Heart left ventricle (tissue), 16 donors: ENCODE measurements at regions not wholly inside any gene's neighbourhood (a gene's known extent, or its start where the extent isn't known, plus 50 kb on each side); places are given as distances from the start of the nearest gene placed in this dataset.

ENCODE experiments used
- ATAC-seq, 4 donors: fragments of 200-7000 bp; cut with Tn5 transposase; one replicate each; pipeline ENCODE4 v1.9.1; 2020 to 2022; ENCODE audit warnings: moderate library complexity in 4 of 4, mild to moderate bottlenecking in 3 of 4, moderate number of reproducible peaks in 1 of 4
- DNase-seq, 5 donors: peaks; one replicate each; pipeline ENCODE4 v3.0.0-alpha.2; 2020
- H3K27ac ChIP-seq, 12 donors: fragments of 200-600 bp; sonication (generic) in 4 of 12; one replicate each; pipeline versions ENCODE4 v1.5.0 to v1.8.0; 2016 to 2022; ENCODE audit warnings: mild to moderate bottlenecking in 2 of 12
- H3K27me3 ChIP-seq, 9 donors: fragments of 200-600 bp; sonication (generic) in 2 of 9; one replicate each; pipeline versions ENCODE4 v1.5.1 to v1.8.0; 2016 to 2022; ENCODE audit warnings: mild to moderate bottlenecking in 3 of 9
- H3K36me3 ChIP-seq, 9 donors: fragments of 200-600 bp; sonication (generic) in 2 of 9; one replicate each; pipeline versions ENCODE4 v1.5.0 to v1.8.0; 2018 to 2022; ENCODE audit warnings: mild to moderate bottlenecking in 2 of 9
- H3K4me1 ChIP-seq, 12 donors: fragments of 200-600 bp; sonication (generic) in 4 of 12; one replicate each; pipeline versions ENCODE4 v1.5.0 to v1.8.0; 2016 to 2022; ENCODE audit warnings: mild to moderate bottlenecking in 3 of 12
- H3K4me3 ChIP-seq, 12 donors: fragments of 200-600 bp; sonication (generic) in 4 of 12; one replicate each; pipeline versions ENCODE4 v1.5.0 to v1.8.0; 2017 to 2022; ENCODE audit warnings: mild to moderate bottlenecking in 9 of 12, moderate library complexity in 4 of 12
- H3K9me3 ChIP-seq, 12 donors: fragments of 200-600 bp; sonication (generic) in 4 of 12; one replicate each; pipeline versions ENCODE4 v1.5.0 to v1.8.0; 2016 to 2022; ENCODE audit warnings: mild to moderate bottlenecking in 1 of 12
- POLR2A ChIP-seq, 2 donors: fragments of 450-650 bp; IDR thresholded peaks; one replicate each; pipeline ENCODE4 v1.6.1; 2017; ENCODE audit warnings: antibody characterized with exemption in 2 of 2, mild to moderate bottlenecking in 2 of 2, moderate library complexity in 2 of 2
- WGBS, 4 donors: extraction: QIAGEN DNeasy Blood & Tissue Kit in 2 of 4; methylation state at CpG; one replicate each; pipeline versions ENCODE4 v1.1.5 to v1.1.7; 2013 to 2018; 5-methylcytosine and 5-hydroxymethylcytosine counted together
- intact Hi-C, 10 donors: fragments of 100-400 bp; cut with DNase I; formaldehyde crosslinking; loops; one replicate each; pipeline versions ENCODE4 v1.11.1 to v1.14.2; 2022
- TF ChIP-seq, protein P1 (sequence below), 12 donors: fragments of 200-600 bp; sonication (generic) in 4 of 12; IDR thresholded peaks; one replicate each; pipeline versions ENCODE4 v1.5.0 to v1.8.0; 2018 to 2022; ENCODE audit warnings: antibody characterized with exemption in 12 of 12, mild to moderate bottlenecking in 5 of 12
- donor health status: ischemic (EF 13 %, LVEDD 7.1; RV severe dilation, severe dysfunction).
- donor health status: healthy with polysubstance abuse.
- donor health status: DM: no; HTN: yes; CAD: no.
- donor health status: DM: no; HTN: no; CAD: no.
- donor health status: ischemic (EF 25% LVEDD 6.9; RV normal size, moderate dysfunction).
- donor health status: ischemic (EF 25% LVEDD 5.7; RV mildly dilated, moderate dysfunction).
- donor health status: healthy.
- donor health status: DM: yes; HTN: yes; CAD: no.
- donor health status: ischemic (EF 35%, LVEDD 5.7; RV mildly dilated, moderate dysfunction).
- donor health status: nonischemic (EF 11% LVEDD 7.7; RV severe dilation, severe dysfunction).
- donor health status: DM: yes; HTN: yes; CAD: no.
- donor health status: PGD.
- donor health status: ischemic (EF 29% LVEDD 5.4; RV normal size, mild dysfunction).
- donor health status: nonischemic (EF 23%, LVEDD 6.1; RV moderate dilation, normal function).

DNA sequence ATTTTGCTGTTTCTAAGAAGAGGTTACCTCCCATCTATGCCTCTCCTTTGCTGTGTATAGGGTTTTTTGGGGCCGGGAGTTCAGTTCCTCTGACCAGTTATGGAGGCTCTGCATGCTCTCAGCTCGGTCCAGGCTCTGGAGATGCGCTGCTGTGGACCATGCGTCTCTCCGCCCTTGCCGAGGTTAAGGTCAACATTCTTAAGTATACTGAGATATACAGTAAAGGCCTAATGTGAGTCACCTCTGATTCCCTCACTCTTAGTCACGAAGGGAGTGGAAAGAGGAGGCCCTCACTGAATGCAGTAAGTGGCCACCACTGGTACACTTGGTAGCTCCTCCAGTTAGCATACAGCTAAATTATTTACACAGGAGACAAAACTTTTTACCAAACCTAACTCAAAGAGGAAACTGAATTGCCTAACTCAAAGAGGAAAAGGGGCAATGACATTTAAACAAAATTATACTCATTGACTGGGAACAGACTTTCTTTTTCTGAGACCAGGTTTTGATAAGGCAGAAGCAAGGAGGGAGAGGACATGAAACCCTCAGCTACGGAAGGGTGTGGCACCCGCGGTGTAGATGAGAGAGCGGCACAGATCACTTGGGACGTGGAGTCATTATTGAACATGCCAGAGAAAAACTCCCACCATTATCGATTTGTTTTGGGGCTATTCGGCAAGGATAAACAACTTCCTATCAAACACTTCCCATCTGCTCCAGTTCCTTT is 98.7 kb downstream of the COPS8 start:
- WGBS, 4 donors, result 81 to 83% (median 83%) methylated on average over 14 of the region's 14 CpGs
- H3K9me3 ChIP-seq, result no peaks in the 10 kb centered on the region
- no peaks in the 10 kb centered on the region for H3K36me3 ChIP-seq
- H3K27me3 ChIP-seq, result no peaks in the 10 kb centered on the region
- intact Hi-C loops, result no loop called here
- H3K4me3 ChIP-seq, result no peak overlapping the region
- TF ChIP-seq POLR2A (IDR thresholded peaks at IDR 0.05), result no peak
- TF ChIP-seq, protein P1, sequence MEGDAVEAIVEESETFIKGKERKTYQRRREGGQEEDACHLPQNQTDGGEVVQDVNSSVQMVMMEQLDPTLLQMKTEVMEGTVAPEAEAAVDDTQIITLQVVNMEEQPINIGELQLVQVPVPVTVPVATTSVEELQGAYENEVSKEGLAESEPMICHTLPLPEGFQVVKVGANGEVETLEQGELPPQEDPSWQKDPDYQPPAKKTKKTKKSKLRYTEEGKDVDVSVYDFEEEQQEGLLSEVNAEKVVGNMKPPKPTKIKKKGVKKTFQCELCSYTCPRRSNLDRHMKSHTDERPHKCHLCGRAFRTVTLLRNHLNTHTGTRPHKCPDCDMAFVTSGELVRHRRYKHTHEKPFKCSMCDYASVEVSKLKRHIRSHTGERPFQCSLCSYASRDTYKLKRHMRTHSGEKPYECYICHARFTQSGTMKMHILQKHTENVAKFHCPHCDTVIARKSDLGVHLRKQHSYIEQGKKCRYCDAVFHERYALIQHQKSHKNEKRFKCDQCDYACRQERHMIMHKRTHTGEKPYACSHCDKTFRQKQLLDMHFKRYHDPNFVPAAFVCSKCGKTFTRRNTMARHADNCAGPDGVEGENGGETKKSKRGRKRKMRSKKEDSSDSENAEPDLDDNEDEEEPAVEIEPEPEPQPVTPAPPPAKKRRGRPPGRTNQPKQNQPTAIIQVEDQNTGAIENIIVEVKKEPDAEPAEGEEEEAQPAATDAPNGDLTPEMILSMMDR (IDR thresholded peaks at IDR 0.05), result no peak
- peak overlapping the region in 2 of 12 donors; percentile 7 to 15 for H3K27ac ChIP-seq
- ATAC-seq (peak in 1 of 4 donors; percentile 12), DNase-seq (no peak)
- peaks cover 0 to 18% (median 0%) of the 10 kb centered on the region in 12 donors for H3K4me1 ChIP-seq

DNA sequence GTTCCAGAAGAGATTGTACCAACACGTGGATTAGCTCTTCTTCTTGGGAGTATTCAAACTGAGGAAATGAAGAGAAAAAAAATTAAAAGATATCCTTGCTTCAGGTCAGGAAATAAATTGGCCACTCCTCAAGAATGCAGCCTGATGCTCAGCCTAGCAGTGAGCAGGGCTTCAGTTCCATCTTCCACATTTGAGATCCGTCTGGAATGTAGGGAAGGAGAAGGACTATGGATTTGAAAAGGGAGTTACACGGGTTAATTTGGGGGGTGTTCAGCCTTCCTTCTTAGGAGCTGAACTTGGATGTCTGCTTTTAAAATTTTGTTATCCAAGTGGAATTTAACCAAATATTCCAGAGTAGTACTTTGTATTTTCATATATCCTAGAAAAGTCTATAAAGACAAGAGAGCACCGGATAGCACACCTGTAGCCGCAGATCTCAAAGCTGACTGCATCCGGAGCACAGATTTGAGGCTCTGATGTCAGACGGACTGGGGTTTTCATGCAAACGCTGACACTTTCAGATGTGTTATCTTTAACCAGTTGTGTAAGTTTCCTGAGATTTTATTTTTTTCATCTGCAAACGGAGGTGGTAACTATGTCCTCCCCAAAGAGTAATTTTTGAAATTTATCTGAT is 99.3 kb downstream of the COPS8 start:
- TF ChIP-seq POLR2A (IDR thresholded peaks at IDR 0.05), result no peak
- TF ChIP-seq, protein P1 (IDR thresholded peaks at IDR 0.05), result no peak
- Histone ChIP-seq H3K27me3 (no peaks in the 10 kb centered on the region), H3K36me3 (no peaks in the 10 kb centered on the region), H3K4me1 (peaks cover 0 to 18% (median 1%) of the 10 kb centered on the region in 12 donors), H3K4me3 (no peak overlapping the region), H3K9me3 (no peaks in the 10 kb centered on the region), H3K27ac (peak overlapping the region in 1 of 12 donors; percentile 15)
- DNase-seq (no peak), ATAC-seq (no peak)
- intact Hi-C loops, result no loop called here
- WGBS, 4 donors, result 70 to 79% (median 72%) methylated on average over 9 of the region's 9 CpGs

DNA sequence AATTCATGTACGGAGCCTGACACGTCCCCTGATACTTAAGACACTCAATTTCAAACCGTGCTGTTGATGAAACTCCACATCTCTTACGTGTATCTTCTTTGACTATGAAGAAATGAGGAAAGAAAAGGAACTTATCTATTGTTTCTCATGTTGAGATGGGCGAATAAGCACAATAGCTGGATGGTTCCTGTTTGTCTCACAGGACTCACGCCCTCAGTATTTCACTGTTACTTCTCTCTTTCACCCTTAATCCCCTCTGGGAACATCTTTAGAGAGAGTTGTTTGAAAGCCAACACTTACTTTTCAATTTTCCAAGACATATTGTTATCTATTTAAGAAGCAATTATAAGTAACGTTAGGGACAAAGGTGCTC is 99.8 kb downstream of the COPS8 start:
- intact Hi-C loops, result no loop called here
- Histone ChIP-seq H3K4me3 (no peak overlapping the region), H3K36me3 (no peaks in the 10 kb centered on the region), H3K27me3 (no peaks in the 10 kb centered on the region), H3K27ac (no peak overlapping the region), H3K9me3 (no peaks in the 10 kb centered on the region), H3K4me1 (peaks cover 0 to 23% (median 4%) of the 10 kb centered on the region in 12 donors)
- DNase-seq (no peak), ATAC-seq (no peak)
- 64 to 72% (median 68%) methylated on average over 7 of the region's 7 CpGs for WGBS, 4 donors
- no peak for TF ChIP-seq POLR2A (IDR thresholded peaks at IDR 0.05)
- TF ChIP-seq, protein P1 (IDR thresholded peaks at IDR 0.05), result no peak

DNA sequence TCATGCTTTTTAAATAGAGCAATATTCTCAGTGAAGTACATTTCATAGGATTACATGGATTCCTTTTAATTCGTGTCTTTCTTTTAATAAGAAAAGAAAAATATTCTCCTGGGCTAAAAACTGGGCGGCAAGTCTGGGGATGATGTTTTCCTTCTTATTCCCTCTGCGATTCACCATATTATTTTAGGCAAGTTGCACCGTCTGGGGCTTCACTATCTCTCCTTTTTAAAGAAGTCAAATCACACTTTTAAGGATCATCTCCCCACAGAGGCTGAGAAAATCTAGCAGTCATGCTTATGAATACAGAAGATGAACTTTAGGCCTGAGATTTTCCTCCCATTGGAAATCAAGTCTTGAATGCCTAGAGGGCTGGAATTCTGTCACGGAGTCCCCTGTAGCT is 104.1 kb downstream of the COPS8 start:
- Histone ChIP-seq H3K36me3 (no peaks in the 10 kb centered on the region), H3K4me1 (peaks cover 0 to 37% (median 7%) of the 10 kb centered on the region in 12 donors), H3K27me3 (no peaks in the 10 kb centered on the region), H3K9me3 (no peaks in the 10 kb centered on the region), H3K27ac (peak overlapping the region in 9 of 12 donors; percentile 48 to 84 (median 76)), H3K4me3 (no peak overlapping the region)
- ATAC-seq (peak in 2 of 4 donors; percentile 16 to 73), DNase-seq (no peak)
- TF ChIP-seq, protein P1 (IDR thresholded peaks at IDR 0.05), result no peak
- TF ChIP-seq POLR2A (IDR thresholded peaks at IDR 0.05), result no peak
- WGBS, 4 donors, result 69 to 76% (median 72%) methylated on average over 5 of the region's 5 CpGs
- intact Hi-C loops, result no loop called here
